ENCODE measurements at regions not wholly inside any gene's neighbourhood (a gene's known extent, or its start where the extent isn't known, plus 50 kb on each side); places are given as distances from the start of the nearest gene placed in this dataset.
A peak's percentile ranks its signal among the peaks of the same experiment; 100 is the strongest.

DNA sequence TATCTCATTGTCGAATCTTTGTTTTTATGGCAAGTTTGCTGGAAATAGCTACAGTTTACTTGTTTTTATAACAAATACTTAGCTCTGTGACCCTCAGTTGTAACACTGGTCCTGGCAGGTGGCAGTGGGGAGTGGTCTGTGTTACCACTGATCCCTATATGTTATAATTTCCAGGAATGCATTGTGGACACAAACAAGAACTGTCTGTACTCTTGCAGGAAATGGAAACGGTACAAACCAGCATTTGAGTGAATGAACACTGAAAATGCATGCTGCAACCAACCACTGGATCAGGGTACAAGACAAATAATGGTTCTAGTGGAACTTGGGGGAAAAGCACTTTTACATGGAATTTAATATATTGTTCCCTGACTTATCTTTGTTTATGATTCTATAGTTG is 66.5 kb upstream of the PJA2 start:
- ATAC-seq (no peak), DNase-seq (no peak)
- H3K4me3 Mint-ChIP-seq, result no peak overlapping the region
- H3K4me1 Mint-ChIP-seq, result no peaks in the 10 kb centered on the region
- H3K27ac Mint-ChIP-seq, result no peak overlapping the region
- no peaks in the 10 kb centered on the region for H3K27me3 Mint-ChIP-seq
- H3K9me3 Mint-ChIP-seq, result no peaks in the 10 kb centered on the region

DNA sequence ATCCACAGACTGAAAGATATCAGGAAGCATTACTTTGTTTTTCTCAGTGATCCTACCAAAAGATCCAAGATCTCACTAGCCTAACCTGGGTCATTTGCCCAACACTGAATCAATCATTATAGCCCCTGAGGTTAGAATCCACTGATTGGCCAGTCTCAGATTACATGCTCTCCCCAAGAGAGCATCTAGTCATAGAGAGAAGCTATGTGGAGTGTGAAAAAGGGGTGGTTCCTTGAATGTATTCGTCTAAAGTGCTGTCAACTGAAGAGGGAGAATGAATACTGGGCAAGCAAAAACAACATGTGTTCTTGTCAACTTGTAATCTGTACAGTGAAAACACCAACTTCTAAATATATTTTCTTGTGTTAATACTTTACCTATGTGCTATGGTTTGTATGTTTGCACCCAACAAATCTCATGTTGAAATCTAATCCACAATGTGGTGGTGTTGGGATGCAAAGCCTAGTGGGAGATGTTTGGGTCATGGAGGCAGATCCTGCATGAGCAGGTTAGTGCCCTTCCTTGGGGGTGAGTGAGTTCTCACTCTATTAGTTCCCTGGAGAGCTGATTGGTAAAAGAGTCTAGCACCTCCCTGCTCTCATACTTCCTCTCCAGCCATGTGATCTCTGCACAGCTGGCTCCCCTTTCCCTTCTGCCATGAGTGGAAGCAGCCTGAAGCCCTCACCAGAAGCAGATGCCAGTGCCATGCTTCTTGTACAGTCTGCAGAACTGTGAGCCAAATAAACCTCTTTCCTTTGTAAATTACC is 60.3 kb upstream of the PJA2 start:
- H3K4me1 Mint-ChIP-seq, result peaks cover 12% of the 10 kb centered on the region
- no peak overlapping the region for H3K4me3 Mint-ChIP-seq

DNA sequence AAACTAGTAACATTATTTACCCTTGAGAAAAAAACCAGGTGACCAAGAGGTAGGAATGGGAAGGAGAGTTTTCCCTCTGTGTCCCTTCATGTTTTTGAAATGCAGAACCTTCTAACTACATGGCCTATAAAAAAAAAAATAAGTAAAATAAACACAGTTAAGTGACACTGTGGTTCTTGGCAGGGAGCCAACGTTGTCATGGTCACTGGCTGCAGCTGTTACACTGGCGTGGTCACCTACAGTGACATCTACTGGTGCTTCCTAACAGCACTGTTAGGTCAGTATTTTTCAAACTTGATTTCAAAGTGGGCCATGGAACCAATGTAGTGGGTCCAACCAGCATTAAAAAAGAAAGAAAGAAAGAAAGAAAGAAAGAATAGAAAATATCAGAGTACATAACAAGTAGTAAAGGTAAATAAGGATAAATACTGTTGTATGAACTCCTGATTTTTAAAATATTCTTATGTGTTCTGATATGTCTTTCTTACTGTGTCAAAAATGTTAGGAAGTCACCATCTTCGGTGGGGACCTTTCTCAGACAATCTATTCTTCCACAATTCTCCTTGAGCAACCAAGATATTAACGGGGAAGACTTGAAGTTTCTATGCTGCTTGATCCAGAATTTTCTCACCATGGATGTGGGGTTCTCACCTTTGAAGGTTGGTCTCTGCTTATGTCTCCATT is 59.1 kb upstream of the PJA2 start:
- Mint-ChIP-seq H3K27ac (no peak overlapping the region), H3K4me1 (peaks cover 12% of the 10 kb centered on the region), H3K9me3 (no peaks in the 10 kb centered on the region), H3K4me3 (no peak overlapping the region), H3K27me3 (no peaks in the 10 kb centered on the region)
- DNase-seq, result peak; percentile 63 to 75
- peak; percentile 84 for ATAC-seq

More for the DNA sequence above, 60.3 kb upstream of the PJA2 start:
- Mint-ChIP-seq H3K27ac (no peak overlapping the region), H3K9me3 (no peaks in the 10 kb centered on the region), H3K27me3 (no peaks in the 10 kb centered on the region)
- ATAC-seq, result no peak
- no peak for DNase-seq

DNA sequence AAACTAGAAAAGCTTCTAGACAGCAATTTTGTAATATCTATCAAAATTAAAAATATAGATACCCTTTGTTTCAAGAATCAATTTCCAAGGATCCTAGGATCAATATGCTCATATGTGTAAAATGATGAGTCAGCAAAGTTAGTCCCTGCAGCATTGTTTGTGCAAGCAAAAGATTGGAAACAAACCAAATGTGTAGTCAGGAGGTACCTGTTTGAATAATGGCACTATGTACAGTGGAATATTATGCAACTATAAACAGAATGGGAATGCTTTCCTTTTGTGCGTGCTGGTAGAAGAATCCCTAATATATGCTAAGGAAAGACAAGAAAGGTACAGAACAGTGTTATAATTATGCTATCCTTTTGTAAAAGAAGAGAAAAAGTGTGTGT is 58.5 kb upstream of the PJA2 start:
- H3K27me3 Mint-ChIP-seq, result no peaks in the 10 kb centered on the region
- no peaks in the 10 kb centered on the region for H3K9me3 Mint-ChIP-seq
- DNase-seq, result no peak
- no peak overlapping the region for H3K4me3 Mint-ChIP-seq
- H3K27ac Mint-ChIP-seq, result no peak overlapping the region
- peaks cover 12% of the 10 kb centered on the region for H3K4me1 Mint-ChIP-seq
- no peak for ATAC-seq

DNA sequence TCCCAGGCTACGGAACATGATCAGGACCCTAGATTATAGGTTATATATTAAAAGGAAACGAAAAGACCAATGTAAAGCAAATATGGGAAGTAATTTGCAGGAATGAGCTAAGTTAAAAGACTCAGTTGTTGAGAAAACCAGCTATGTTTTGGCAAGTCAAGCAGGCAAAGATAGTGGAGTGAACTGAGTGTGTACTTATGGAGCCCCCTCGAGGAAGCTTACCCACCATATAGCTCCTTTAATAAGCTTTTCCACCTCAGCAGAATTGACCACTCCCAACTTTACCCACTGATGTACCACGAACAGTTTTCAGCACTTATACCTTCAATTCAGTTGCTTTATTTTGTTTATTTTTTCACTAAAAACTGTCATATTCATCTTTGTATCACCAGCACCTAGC is 57.3 kb upstream of the PJA2 start:
- Mint-ChIP-seq H3K27ac (peak overlapping the region in 1 of 2 donors; percentile 67), H3K27me3 (no peaks in the 10 kb centered on the region), H3K4me3 (no peak overlapping the region), H3K9me3 (no peaks in the 10 kb centered on the region), H3K4me1 (peaks cover 12% of the 10 kb centered on the region)
- DNase-seq, result no peak
- no peak for ATAC-seq

Data from stimulated activated naive CD8-positive, alpha-beta T cell treated with anti-CD3 and anti-CD28 coated beads, Interleukin-15, amount 100 ng/mL, for 72 hours (primary cell).